Tibial nerve (tissue), 3 donors: ENCODE measurements at regions not wholly inside any gene's neighbourhood (a gene's known extent, or its start where the extent isn't known, plus 50 kb on each side); places are given as distances from the start of the nearest gene placed in this dataset.

Source experiments
- CTCF ChIP-seq, 5 experiments: fragments of 200-600 bp in 3 of 5; fragments of 450-650 bp in 2 of 5; sonication (generic) in 3 of 5; IDR thresholded peaks; one replicate each; pipeline ENCODE4 v1.5.1; 2016 to 2019; ENCODE audit warnings: antibody characterized with exemption in 5 of 5, mild to moderate bottlenecking in 3 of 5, moderate library complexity in 2 of 5
- POLR2A ChIP-seq, 2 donors: fragments of 450-650 bp; IDR thresholded peaks; one replicate each; pipeline ENCODE4 v1.6.1; 2017; ENCODE audit warnings: antibody characterized with exemption in 2 of 2, mild to moderate bottlenecking in 2 of 2, moderate library complexity in 2 of 2

DNA sequence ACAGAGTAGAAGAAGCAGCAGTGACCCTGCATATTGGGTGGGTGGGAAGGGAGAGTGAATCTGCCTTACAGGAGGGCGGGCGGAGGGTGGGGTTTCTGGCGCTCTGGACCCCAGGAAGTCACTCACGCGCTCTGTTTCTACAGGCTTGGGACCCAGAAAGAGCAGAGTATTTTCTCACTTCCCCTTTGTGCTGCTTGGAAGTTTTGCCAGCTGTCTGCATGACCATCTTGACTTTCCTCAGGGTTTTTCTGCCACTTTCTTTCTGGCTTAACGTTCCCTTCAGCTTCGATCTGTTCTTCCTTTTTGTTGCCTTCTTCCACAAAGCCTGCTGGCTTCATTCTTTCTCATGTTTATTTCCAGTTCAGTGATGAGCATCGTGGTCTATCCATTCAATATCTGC is 383.1 kb downstream of the GALR1 start:
- no peak for TF ChIP-seq CTCF (IDR thresholded peaks at IDR 0.05)
- no peak for TF ChIP-seq POLR2A (IDR thresholded peaks at IDR 0.05)
